CD4-positive, alpha-beta T cell (primary cell): ENCODE measurements at regions not wholly inside any gene's neighbourhood (a gene's known extent, or its start where the extent isn't known, plus 50 kb on each side); places are given as distances from the start of the nearest gene placed in this dataset.

ENCODE experiments used
- ATAC-seq: fragments of 200-7000 bp; cut with Tn5 transposase; one replicate; pipeline ENCODE4 v1.10.0; 2022; ENCODE audit warnings: mild to moderate bottlenecking; ENCODE audit not compliant: poor library complexity
- CTCF ChIA-PET: fragments of 350-600 bp; sonication (Branson Sonifier 250); formaldehyde crosslinking; loops from one replicate; lab custom pipeline; 2021; ENCODE audit warnings: antibody characterized with exemption, inconsistent platforms; lab: Charles Lee
- POLR2A ChIA-PET: fragments of 350-600 bp; sonication (Branson Sonifier 250); formaldehyde crosslinking; loops from one replicate; lab custom pipeline; 2021; ENCODE audit warnings: antibody characterized with exemption, inconsistent platforms; lab: Charles Lee
- DNase-seq, 14 experiments: peaks; one replicate each; pipeline ENCODE4 v3.0.0-alpha.2; 2013 to 2020; ENCODE audit warnings: mixed read lengths in 2 of 14
- H3K27ac ChIP-seq, 2 donors: one replicate each; pipeline versions ENCODE4 v1.5.1 to v1.7.0; 2013; ENCODE audit warnings: low read length in 2 of 2, low read depth in 1 of 2, mild to moderate bottlenecking in 1 of 2
- H3K27me3 ChIP-seq, 2 experiments: 1 replicate in 1 of 2; 2 replicates in 1 of 2; pipeline versions ENCODE4 v1.6.1 to v1.7.0; 2013; ENCODE audit warnings: low read length in 2 of 2, control low read depth in 1 of 2, mild to moderate bottlenecking in 1 of 2, moderate library complexity in 1 of 2; ENCODE audit not compliant: insufficient read depth in 2 of 2, control insufficient read depth in 1 of 2
- H3K36me3 ChIP-seq: one replicate; pipeline ENCODE4 v1.6.1; 2013; ENCODE audit warnings: low read length, control low read depth; ENCODE audit not compliant: insufficient read depth
- H3K4me1 ChIP-seq: one replicate; pipeline ENCODE4 v1.6.1; 2013; ENCODE audit warnings: low read length, control low read depth; ENCODE audit not compliant: insufficient read depth
- H3K4me3 ChIP-seq: one replicate; pipeline ENCODE4 v1.5.1; 2013; ENCODE audit warnings: mild to moderate bottlenecking, low read length, moderate library complexity
- H3K9me3 ChIP-seq, 2 experiments: 1 replicate in 1 of 2; 2 replicates in 1 of 2; pipeline versions ENCODE4 v1.6.1 to v1.7.0; 2013; ENCODE audit warnings: low read length in 2 of 2, mild to moderate bottlenecking in 2 of 2, control low read depth in 1 of 2, moderate library complexity in 1 of 2; ENCODE audit not compliant: control insufficient read depth in 1 of 2, insufficient read depth in 1 of 2
- H3K27ac Mint-ChIP-seq: one replicate; pipeline ENCODE4 v1.8.0; 2020; ENCODE audit warnings: mixed read lengths
- H3K27me3 Mint-ChIP-seq: one replicate; pipeline ENCODE4 v1.8.0; 2021; ENCODE audit warnings: mixed read lengths
- H3K36me3 Mint-ChIP-seq: one replicate; pipeline ENCODE4 v1.8.0; 2021; ENCODE audit warnings: low read depth, mixed read lengths
- H3K4me1 Mint-ChIP-seq: one replicate; pipeline ENCODE4 v1.8.0; 2021; ENCODE audit warnings: low read depth, mixed read lengths
- H3K4me3 Mint-ChIP-seq: one replicate; pipeline ENCODE4 v1.8.0; 2020; ENCODE audit warnings: mild to moderate bottlenecking, mixed read lengths
- H3K9me3 Mint-ChIP-seq: one replicate; pipeline ENCODE4 v1.8.0; 2020; ENCODE audit warnings: mixed read lengths
- CTCF ChIP-seq: fragments of 200-600 bp; IDR thresholded peaks from one replicate; pipeline ENCODE4 v1.8.0; 2022; ENCODE audit warnings: antibody characterized with exemption, mild to moderate bottlenecking
- intact Hi-C, 2 experiments: fragments of 100-400 bp; cut with DNase I in 1 of 2; cut with micrococcal nuclease in 1 of 2; formaldehyde crosslinking; loops; one replicate each; pipeline versions ENCODE4 v1.15.1 to v1.9.0; 2023 to 2025; cut with DNase I, micrococcal nuclease

DNA sequence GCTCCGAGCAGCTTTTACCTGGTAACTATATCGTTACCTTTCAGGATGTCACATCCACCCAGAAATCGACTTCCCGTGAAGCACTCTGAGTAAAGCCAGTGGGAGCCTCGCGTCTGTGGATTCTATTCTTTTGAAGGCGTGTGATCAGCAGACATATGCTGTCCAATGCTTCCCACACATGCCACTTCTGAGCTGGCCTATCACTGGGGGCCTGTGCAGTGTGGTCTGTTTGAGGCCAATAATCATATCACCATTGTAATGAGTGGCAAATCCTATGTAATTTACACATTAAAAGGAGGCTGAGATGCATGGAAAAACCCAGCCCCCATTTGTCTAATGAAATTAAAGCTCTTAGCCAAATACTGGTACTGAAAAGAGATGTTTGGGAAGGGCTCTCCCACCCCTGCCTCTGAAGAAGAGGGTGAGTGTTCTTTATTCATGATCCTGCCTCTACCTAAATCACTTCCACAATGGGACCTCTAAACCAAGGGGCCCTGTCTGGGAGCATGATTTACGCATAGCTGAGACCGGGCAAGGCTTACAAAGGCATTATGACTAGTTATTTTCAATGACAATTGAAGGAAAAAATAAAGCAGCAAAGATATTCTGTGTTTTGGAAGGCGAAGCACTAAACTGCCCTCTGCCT lies 686.8 kb downstream of the ZEB2 start:
- no peaks in the 10 kb centered on the region for H3K27me3 Mint-ChIP-seq
- Histone ChIP-seq H3K9me3 (no peaks in the 10 kb centered on the region), H3K27ac (no peak overlapping the region), H3K4me1 (no peaks in the 10 kb centered on the region), H3K27me3 (no peaks in the 10 kb centered on the region), H3K4me3 (no peak overlapping the region), H3K36me3 (no peaks in the 10 kb centered on the region)
- ChIA-PET CTCF (no interaction called here), POLR2A (no interaction called here)
- H3K36me3 Mint-ChIP-seq = no peaks in the 10 kb centered on the region
- intact Hi-C loops = no loop called here
- DNase-seq = no peak
- TF ChIP-seq CTCF = no peak
- ATAC-seq = no peak
- H3K27ac Mint-ChIP-seq = no peak overlapping the region
- no peaks in the 10 kb centered on the region for H3K9me3 Mint-ChIP-seq
- no peak overlapping the region for H3K4me3 Mint-ChIP-seq
- no peaks in the 10 kb centered on the region for H3K4me1 Mint-ChIP-seq

DNA sequence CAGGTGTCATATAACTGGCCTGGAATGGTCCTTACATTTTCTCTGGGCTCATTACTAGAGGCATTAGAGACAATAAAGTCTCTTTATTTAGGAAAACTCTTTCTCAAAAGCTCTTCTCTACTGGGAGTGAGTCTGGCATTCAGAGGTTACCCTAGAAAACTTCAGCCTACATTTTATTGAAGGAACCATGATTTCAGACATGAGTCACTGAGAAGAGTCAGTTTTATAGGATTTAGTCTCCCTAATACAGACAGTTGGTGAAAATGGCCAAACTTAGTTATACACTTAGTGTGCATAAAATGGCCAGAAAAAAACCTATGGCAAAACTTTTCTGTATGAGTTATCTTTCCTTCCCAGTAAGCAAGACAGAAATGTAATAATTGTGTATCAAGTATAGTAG lies 689.4 kb downstream of the ZEB2 start:
- ATAC-seq (no peak), DNase-seq (no peak)
- H3K36me3 Mint-ChIP-seq = no peaks in the 10 kb centered on the region
- H3K9me3 Mint-ChIP-seq = no peaks in the 10 kb centered on the region
- H3K27me3 Mint-ChIP-seq = no peaks in the 10 kb centered on the region
- Histone ChIP-seq H3K36me3 (no peaks in the 10 kb centered on the region), H3K27ac (no peak overlapping the region), H3K4me3 (no peak overlapping the region), H3K27me3 (no peaks in the 10 kb centered on the region), H3K9me3 (no peaks in the 10 kb centered on the region), H3K4me1 (no peaks in the 10 kb centered on the region)
- no peak for TF ChIP-seq CTCF
- POLR2A ChIA-PET = no interaction called here
- H3K27ac Mint-ChIP-seq = no peak overlapping the region
- no peaks in the 10 kb centered on the region for H3K4me1 Mint-ChIP-seq
- H3K4me3 Mint-ChIP-seq = no peak overlapping the region
- intact Hi-C loops = no loop called here
- CTCF ChIA-PET = no interaction called here

- ChIA-PET POLR2A (interaction anchor here (0.5 kb wide), 1 partner anchor 1998 kb away, joined by 3 read pairs; no protein-coding TSS in a partner anchor), CTCF (no interaction called here)
- Mint-ChIP-seq H3K27me3 (no peaks in the 10 kb centered on the region), H3K9me3 (no peaks in the 10 kb centered on the region), H3K27ac (no peak overlapping the region), H3K4me1 (no peaks in the 10 kb centered on the region), H3K4me3 (no peak overlapping the region), H3K36me3 (no peaks in the 10 kb centered on the region)
- DNase-seq = no peak
- Histone ChIP-seq H3K4me1 (no peaks in the 10 kb centered on the region), H3K4me3 (no peak overlapping the region), H3K27me3 (no peaks in the 10 kb centered on the region), H3K27ac (no peak overlapping the region), H3K9me3 (no peaks in the 10 kb centered on the region), H3K36me3 (no peaks in the 10 kb centered on the region)
- intact Hi-C loops = no loop called here
- no peak for ATAC-seq
- TF ChIP-seq CTCF = no peak
Measured at GRCh38 chr2:143828763-143829537, 691.0 kb downstream of the ZEB2 start.
